GM12878 (cell line): ENCODE measurements at regions not wholly inside any gene's neighbourhood (a gene's known extent, or its start where the extent isn't known, plus 50 kb on each side); places are given as distances from the start of the nearest gene placed in this dataset.

Source experiments
- ATAC-seq: fragments of 200-7000 bp; cut with Tn5 transposase; 3 replicates; pipeline ENCODE4 v1.9.1; 2020; ENCODE audit warnings: mild to moderate bottlenecking, moderate library complexity
- BruUV-seq: library from RNA; stranded (reverse); fragments of 400-500 nt; replicated peaks from 2 replicates; lab custom pipeline; 2021; lab: Mats Ljungman, UMichigan
- CTCF ChIA-PET: fragments of 300-600 bp; sonication (Branson Sonifier 250); formaldehyde crosslinking; extraction: SDS; loops from one replicate; lab custom pipeline; 2021; ENCODE audit warnings: inconsistent platforms; lab: Yijun Ruan, JAX
- POLR2A ChIA-PET: fragments of 350-600 bp; formaldehyde crosslinking; extraction: SDS; loops from one replicate; lab custom pipeline; 2021; ENCODE audit warnings: inconsistent platforms; lab: Charles Lee
- RAD21 ChIA-PET: fragments of 300-600 bp; sonication (Branson Sonifier 250); formaldehyde crosslinking; loops from one replicate; lab custom pipeline; 2023; ENCODE audit warnings: antibody characterized with exemption; ENCODE audit not compliant: unreplicated experiment; lab: Charles Lee
- SMC1A ChIA-PET: fragments of 300-600 bp; sonication (Branson Sonifier 250); formaldehyde crosslinking; loops from one replicate; lab custom pipeline; 2023; ENCODE audit not compliant: unreplicated experiment, uncharacterized antibody; lab: Charles Lee
- DNase-seq: peaks from one replicate; pipeline ENCODE4 v3.0.0-alpha.2; 2011; ENCODE audit warnings: low read depth, low spot score
- FAIRE-seq: peaks from 3 replicates; lab custom pipeline; 2011; peaks lifted over from hg19 to GRCh38; lab: Jason Lieb, UNC
- H2AFZ ChIP-seq: 2 replicates; pipeline ENCODE4 v1.6.0; 2011; ENCODE audit warnings: low read depth, low read length, control low read depth; ENCODE audit not compliant: control insufficient read depth
- H3K27ac ChIP-seq: 2 replicates; pipeline ENCODE4 v1.5.1; 2011; ENCODE audit warnings: control low read depth; ENCODE audit not compliant: control insufficient read depth, insufficient read depth
- H3K27me3 ChIP-seq, 2 experiments: replicated peaks in 1 of 2; 2 replicates each; pipeline versions ENCODE4 v1.6.0 to v1.6.1; 2011; ENCODE audit warnings: low read length in 1 of 2; ENCODE audit not compliant: control insufficient read depth in 2 of 2, insufficient read depth in 2 of 2
- H3K36me3 ChIP-seq, 2 experiments: 2 replicates each; pipeline ENCODE4 v1.5.1; 2011; ENCODE audit warnings: low read length in 1 of 2; ENCODE audit not compliant: control insufficient read depth in 2 of 2, insufficient read depth in 2 of 2
- H3K4me1 ChIP-seq: 2 replicates; pipeline ENCODE4 v1.6.1; 2011; ENCODE audit warnings: mild to moderate bottlenecking, low read length, moderate library complexity, mixed read lengths; ENCODE audit not compliant: control insufficient read depth, insufficient read depth
- H3K4me2 ChIP-seq: 2 replicates; pipeline ENCODE4 v1.6.0; 2011; ENCODE audit warnings: control low read depth; ENCODE audit not compliant: control insufficient read depth, insufficient read depth
- H3K4me3 ChIP-seq: fragments of 200-600 bp; sonication (generic); 2 replicates; pipeline ENCODE4 v1.5.1; 2016
- H3K79me2 ChIP-seq: 2 replicates; pipeline ENCODE4 v1.6.0; 2011; ENCODE audit warnings: low read length; ENCODE audit not compliant: control insufficient read depth, insufficient read depth
- H3K9ac ChIP-seq: 2 replicates; pipeline ENCODE4 v1.8.0; 2011; ENCODE audit warnings: low read length, control low read depth, mixed read lengths; ENCODE audit not compliant: control insufficient read depth, insufficient read depth
- H3K9me3 ChIP-seq: replicated peaks from 3 replicates; pipeline ENCODE4 v1.5.1; 2011; ENCODE audit warnings: mild to moderate bottlenecking, low read length; ENCODE audit not compliant: control insufficient read depth, insufficient read depth
- H4K20me1 ChIP-seq: 2 replicates; pipeline ENCODE4 v1.6.0; 2011; ENCODE audit not compliant: control insufficient read depth, insufficient read depth
- ASH2L ChIP-seq: fragments of 300-600, 200-600 bp; sonication (generic); IDR thresholded peaks from 2 replicates; pipeline ENCODE4 v1.6.1; 2017; ENCODE audit warnings: low read depth, mild to moderate bottlenecking, borderline replicate concordance
- ATF7 ChIP-seq: fragments of 450-650 bp; IDR thresholded peaks from 2 replicates; pipeline ENCODE4 v1.6.1; 2016; ENCODE audit warnings: low read depth, mild to moderate bottlenecking
- BCL11A ChIP-seq: IDR thresholded peaks from 2 replicates; pipeline ENCODE4 v1.6.1; 2011; ENCODE audit warnings: low read depth, low read length
- CREM ChIP-seq: IDR thresholded peaks from 2 replicates; pipeline ENCODE4 v1.6.1; 2014; ENCODE audit warnings: antibody characterized with exemption, low read depth
- E4F1 ChIP-seq: fragments of 450-650 bp; IDR thresholded peaks from 2 replicates; pipeline ENCODE4 v1.6.1; 2018; ENCODE audit warnings: borderline replicate concordance, mild to moderate bottlenecking; ENCODE audit not compliant: partially characterized antibody
- EED ChIP-seq: sonication (generic); IDR thresholded peaks from 2 replicates; pipeline ENCODE4 v1.6.1; 2016; ENCODE audit warnings: antibody characterized with exemption, low read depth
- GATAD2B ChIP-seq: fragments of 450-650 bp; conservative IDR thresholded peaks from 2 replicates; pipeline ENCODE4 v1.6.1; 2017; ENCODE audit warnings: low read depth, mild to moderate bottlenecking, moderate library complexity
- HDAC6 ChIP-seq: fragments of 200-600 bp; sonication (generic); IDR thresholded peaks from one replicate; pipeline ENCODE4 v1.8.0; 2017; ENCODE audit warnings: antibody characterized with exemption; ENCODE audit not compliant: unreplicated experiment
- IKZF2 ChIP-seq, 2 experiments: fragments of 450-650 bp; IDR thresholded peaks; 2 replicates each; pipeline ENCODE4 v1.6.1; 2017; ENCODE audit warnings: mild to moderate bottlenecking in 2 of 2, moderate library complexity in 2 of 2
- IRF4 ChIP-seq: IDR thresholded peaks from 2 replicates; pipeline ENCODE4 v1.6.1; 2011; ENCODE audit warnings: low read depth, low read length
- KAT2A ChIP-seq: conservative IDR thresholded peaks from 2 replicates; pipeline ENCODE4 v1.6.1; 2011; ENCODE audit warnings: low read depth, low read length; ENCODE audit not compliant: control insufficient read depth
- KDM1A ChIP-seq: fragments of 200-600 bp; sonication (generic); IDR thresholded peaks from 2 replicates; pipeline ENCODE4 v1.6.1; 2016; ENCODE audit warnings: borderline replicate concordance
- POU2F2 ChIP-seq: IDR thresholded peaks from 3 replicates; pipeline ENCODE4 v1.6.1; 2011; ENCODE audit warnings: low read depth, mild to moderate bottlenecking, low read length, borderline replicate concordance
- SMARCA5 ChIP-seq: fragments of 450-650 bp; IDR thresholded peaks from 2 replicates; pipeline ENCODE4 v1.6.1; 2017; ENCODE audit warnings: mild to moderate bottlenecking
- TCF12 ChIP-seq: IDR thresholded peaks from 2 replicates; pipeline ENCODE4 v1.6.1; 2011; ENCODE audit warnings: low read depth, mild to moderate bottlenecking, low read length
- USF2 ChIP-seq: IDR thresholded peaks from 2 replicates; pipeline ENCODE4 v1.6.1; 2011; ENCODE audit warnings: low read depth, low read length, improper control_type of control experiment, borderline replicate concordance
- YBX1 ChIP-seq: fragments of 450-650 bp; IDR thresholded peaks from 2 replicates; pipeline ENCODE4 v1.6.1; 2016; ENCODE audit warnings: antibody characterized with exemption
- ZNF207 ChIP-seq: fragments of 450-650 bp; IDR thresholded peaks from 2 replicates; pipeline ENCODE4 v1.6.1; 2014; ENCODE audit warnings: antibody characterized with exemption, mild to moderate bottlenecking, borderline replicate concordance
- ZNF217 ChIP-seq: fragments of 450-650 bp; IDR thresholded peaks from 2 replicates; pipeline ENCODE4 v1.6.1; 2017; ENCODE audit warnings: antibody characterized with exemption, mild to moderate bottlenecking
- in situ Hi-C: fragments of 300-500 bp; cut with MboI; formaldehyde crosslinking; loops from 9 replicates; pipeline ENCODE4 v1.14.3; 2018; ENCODE audit warnings: mixed read lengths
- intact Hi-C: fragments of 100-400 bp; cut with micrococcal nuclease; formaldehyde crosslinking; loops from one replicate; pipeline ENCODE4 v1.14.2; 2022; ENCODE audit not compliant: unreplicated experiment

- Histone ChIP-seq H3K79me2 (no peaks in the 10 kb centered on the region), H2AFZ (no peak overlapping the region), H3K4me2 (no peak overlapping the region), H3K9ac (no peak overlapping the region), H3K4me1 (no peaks in the 10 kb centered on the region), H3K36me3 (no peaks in the 10 kb centered on the region), H3K27ac (no peak overlapping the region), H3K9me3 (no peaks in the 10 kb centered on the region), H3K4me3 (no peak overlapping the region), H3K27me3 (0 out of 4 replicates have a peak, but pooled peaks cover 0 to 1% of the 10 kb centered on the region in 2 experiments), H4K20me1 (no peaks in the 10 kb centered on the region)
- no peak for DNase-seq
- in situ Hi-C loops = no loop called here
- no peak for ATAC-seq
- no TSS peak for BruUV-seq
- SMC1A ChIA-PET = interaction anchor here (1.0 to 1.5 kb wide), 2 partner anchors 27 to 124 kb away, joined by 3 to 4 read pairs; no protein-coding TSS in a partner anchor
- no peak for FAIRE-seq
- intact Hi-C loops = no loop called here
- CTCF ChIA-PET = no interaction called here
- RAD21 ChIA-PET = interaction anchor here (0.7 kb wide), 1 partner anchor 282 kb away, joined by 4 read pairs; no protein-coding TSS in a partner anchor
- TF ChIP-seq TCF12 (no peak), GATAD2B (no peak), IKZF2 (IDR thresholded peaks at IDR 0.05) (no peak), IRF4 (no peak), EED (no peak), SMARCA5 (no peak), KAT2A (no peak), KDM1A (no peak), HDAC6 (no peak), ZNF217 (no peak), BCL11A (no peak), POU2F2 (no peak), CREM (no peak), ASH2L (no peak), ZNF207 (no peak), ATF7 (no peak), USF2 (no peak), E4F1 (no peak), YBX1 (no peak)
- POLR2A ChIA-PET = no interaction called here
Observed at GRCh38 chr7:34315032-34315431, 343.0 kb upstream of the NPSR1 start.
